Activated CD8-positive, alpha-beta memory T cell treated with anti-CD3 and anti-CD28 coated beads, Interleukin-2, amount 50 U/mL, for 48 hours (primary cell): ENCODE measurements at regions not wholly inside any gene's neighbourhood (a gene's known extent, or its start where the extent isn't known, plus 50 kb on each side); places are given as distances from the start of the nearest gene placed in this dataset.

Source experiments
- DNase-seq: peaks from one replicate; pipeline ENCODE4 v3.0.0-alpha.2; 2020

DNA sequence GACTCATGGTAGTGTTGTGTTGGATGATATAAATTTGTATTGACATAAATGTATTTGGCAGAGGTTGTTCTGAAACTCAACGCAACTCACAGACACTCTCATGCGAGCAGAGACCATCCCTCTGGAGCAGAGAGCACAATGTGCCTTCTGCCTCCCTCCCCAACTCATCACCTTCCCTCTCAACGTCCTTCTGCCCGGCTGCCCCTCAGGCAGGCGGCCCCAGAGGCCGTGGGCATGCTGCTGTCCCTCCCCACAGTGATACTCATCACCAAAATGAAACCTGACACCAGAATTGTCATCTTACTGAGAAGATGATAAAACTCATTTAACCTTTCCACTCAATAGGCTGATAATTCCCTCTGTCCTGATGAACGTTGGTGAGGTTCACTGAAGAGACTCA is 260.6 kb downstream of the ETS1 start:
- no peak for DNase-seq

DNA sequence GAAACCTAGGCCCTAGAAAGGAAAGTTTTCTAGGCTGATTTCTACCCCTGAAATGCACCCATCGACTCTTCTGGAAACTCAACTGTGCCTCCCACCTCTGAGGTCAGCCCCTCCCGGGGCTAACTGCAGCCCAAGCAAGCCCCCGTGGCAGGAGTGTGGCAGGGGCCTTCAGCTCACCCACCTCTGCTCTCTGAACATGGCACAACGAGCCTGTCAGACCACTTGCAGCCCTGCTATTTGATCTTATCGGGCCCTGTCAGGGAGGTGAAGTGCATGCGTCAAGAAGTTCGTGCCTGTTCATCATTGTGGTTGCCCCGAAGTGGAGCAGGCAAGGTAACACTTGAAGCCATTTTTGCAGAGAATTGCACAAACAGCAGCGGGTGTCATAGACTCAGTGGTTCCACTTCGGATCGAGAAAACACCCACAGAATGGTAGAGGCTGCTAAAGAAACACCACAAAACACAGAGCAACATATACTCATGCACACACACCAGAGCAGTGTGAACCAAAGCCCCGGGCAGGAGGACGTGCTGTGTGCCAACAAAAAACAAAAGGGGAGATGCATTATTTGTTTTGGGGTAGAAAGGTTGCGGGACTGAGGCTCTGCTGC is 262.7 kb downstream of the ETS1 start:
- peak; percentile 84 for DNase-seq

DNA sequence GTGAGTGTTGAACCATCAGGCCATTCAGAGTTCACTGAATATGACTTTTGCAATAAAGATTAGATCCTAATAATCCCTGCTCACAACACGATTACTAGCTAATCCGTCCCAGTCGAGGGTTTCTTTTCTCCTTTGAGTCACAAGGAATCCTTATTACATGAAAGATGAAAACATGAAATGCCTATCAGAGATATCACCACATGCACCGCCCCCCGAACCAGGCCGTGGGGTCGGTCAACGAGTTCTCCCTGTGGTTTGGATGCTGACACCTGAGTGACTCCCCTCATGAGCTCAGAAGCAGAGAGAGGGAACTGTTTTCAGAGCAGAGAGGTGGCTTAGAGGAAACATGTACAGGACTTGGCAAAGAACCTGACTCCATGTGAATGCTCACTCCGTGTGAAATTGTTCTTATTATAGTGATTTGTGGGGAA is 263.3 kb downstream of the ETS1 start:
- DNase-seq, result peak; percentile 84

DNA sequence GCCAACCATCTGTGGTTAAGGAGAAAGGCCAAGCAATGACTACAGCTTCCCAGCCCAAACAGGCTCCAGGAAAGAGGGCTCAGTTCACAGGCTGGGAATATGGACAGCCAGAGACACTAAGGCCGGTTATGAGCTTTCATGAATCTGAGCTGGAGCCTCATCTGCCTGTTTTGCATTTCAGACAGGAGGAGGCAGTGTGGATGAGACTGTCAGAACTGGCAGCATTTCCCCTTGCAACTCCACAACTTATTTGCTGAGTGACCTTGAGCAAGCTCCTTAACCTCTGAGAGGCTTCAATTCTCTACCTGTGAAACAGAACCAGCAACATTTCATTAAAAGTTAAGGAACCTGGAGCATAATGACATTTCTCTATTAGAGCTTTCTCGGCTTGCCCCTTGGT is 264.0 kb downstream of the ETS1 start:
- no peak for DNase-seq

DNA sequence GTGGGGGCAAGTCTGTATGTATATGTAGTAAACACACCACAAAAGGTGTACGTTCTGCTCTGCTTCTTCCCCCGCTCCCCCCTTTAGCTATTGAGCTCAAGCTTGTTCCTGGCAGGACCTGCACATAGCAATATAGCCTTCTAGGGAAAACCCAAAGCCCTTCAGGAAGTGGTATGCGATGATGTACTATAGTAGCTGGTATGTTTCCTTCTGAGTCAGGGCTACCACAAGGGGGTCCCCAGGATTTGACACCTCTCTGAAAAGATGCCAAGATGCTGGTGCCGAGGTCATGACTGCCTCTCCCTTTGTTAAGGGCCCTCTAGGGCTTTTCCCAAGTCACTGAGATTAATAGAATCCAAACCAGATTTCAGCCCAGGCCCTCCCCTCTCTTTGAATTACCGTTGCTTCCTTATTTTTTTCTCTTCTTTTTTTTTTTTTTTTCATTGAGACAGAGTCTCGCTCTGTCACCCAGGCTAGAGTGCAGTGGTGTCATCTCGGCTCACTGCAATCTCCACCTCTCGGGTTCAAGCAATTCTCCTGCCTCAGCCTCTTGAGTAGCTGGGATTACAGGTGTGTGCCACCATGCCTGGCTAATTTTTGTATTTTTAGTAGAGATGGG is 268.4 kb downstream of the ETS1 start:
- no peak for DNase-seq

DNA sequence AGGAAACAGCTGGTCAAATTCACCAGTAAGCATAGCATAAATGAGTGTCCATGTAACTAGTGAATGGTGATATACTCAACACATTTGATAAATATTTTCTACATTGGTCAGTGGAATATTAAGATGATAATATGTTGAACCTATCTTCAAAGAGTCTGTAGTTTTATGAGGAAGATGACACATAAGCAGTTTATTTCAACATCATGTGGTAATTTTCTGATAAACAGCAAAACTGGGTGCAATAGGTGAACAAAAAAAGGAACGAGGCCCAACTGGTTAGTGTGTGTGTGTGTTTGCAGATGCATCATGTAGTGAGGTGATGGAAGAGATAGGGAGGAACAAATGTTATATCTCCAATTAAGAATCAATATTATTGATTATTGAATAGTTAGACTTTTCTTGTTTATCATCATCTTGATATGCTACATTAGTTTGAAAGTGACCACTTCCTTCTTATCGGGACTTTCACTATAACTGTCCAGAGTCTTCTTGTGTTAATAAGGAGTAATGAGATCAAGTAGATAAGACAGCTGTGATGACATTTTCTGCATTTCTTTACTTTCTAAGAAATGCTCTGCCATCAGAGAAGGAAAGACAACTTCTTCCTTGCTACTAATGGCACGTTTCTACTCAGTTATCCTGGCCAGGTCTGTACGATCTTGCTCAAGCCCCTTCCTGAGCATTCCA is 270.7 kb downstream of the ETS1 start:
- DNase-seq, result no peak

DNA sequence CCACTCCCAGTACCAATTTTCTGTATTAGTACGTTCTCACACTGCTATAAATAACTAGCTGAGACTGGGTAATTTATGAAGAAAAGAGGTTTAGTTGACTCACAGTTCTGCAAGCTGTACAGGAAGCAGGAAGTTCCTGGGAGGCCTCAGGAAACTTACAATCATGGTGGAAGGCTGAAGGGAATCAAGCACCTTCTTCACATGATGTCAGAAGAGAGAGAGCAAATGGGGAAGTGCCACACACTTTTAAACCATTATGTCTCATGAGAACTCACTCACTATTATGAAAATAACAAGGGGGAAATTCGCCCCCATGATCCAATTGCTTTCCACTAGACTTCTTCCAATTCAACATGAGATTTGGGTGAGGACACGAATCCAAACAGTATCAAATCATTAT is 271.4 kb downstream of the ETS1 start:
- no peak for DNase-seq

DNA sequence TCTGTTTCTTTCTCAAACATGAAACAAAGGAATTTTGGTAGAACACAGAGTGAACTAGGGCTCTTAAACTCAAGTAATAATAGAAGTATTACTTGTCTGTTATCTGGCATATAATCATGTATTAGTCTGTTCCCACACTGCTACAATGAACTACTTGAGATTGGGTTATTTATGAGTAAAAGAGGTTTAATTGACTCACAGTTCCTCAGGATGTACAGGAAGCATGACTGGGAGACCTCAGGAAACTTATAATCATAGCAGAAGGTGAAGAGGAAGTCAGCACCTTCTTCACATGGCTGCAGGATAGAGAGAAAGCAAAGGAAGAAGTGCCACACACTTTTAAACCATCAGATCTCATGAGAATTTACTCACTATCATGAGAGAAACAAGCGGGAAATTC is 273.4 kb downstream of the ETS1 start:
- DNase-seq, result no peak

DNA sequence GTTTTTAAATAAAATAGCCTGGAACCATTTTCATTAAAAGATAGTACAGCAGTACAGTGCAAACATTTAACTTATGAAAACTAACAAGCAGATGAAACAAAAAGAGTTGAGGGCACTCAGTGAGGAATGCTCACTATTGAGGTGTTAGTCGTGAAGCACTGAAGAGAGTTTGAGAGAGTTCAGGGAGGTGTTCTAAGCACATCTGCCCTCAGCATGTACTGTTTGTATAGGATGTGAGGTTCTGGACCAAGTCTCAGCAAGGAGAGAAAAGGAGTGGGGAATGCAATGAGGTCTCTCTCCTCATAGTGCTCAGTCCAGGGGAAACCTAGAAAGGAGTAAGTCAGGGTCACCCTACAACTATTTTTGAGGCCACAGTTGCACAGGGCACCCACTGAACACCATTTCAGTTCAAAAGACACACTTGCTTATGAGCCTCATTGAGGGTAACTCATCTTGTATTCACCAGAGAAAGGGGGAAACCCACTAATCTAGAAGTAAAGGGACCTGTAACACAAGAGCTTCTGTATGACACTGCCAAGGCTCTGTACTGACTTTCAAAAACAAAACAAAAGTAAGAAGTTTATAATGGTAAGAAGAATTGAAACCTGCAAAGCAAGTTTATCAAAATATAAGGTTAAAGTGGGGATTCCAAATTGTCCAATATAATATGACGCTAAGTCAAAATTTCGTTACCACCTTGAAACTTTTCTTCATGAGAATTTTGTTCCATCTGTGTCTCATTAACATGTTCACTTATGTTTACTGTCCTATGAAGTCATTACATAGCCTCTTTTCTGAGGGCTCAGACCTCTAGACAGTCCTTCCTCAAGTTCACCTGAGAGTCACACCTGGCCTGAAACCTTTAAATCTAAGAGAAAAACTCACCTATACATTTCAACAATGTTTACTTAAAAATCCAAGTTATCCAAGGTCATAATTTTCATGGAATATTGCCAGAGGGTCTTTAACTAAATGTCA is 275.3 kb downstream of the ETS1 start:
- DNase-seq, result no peak

DNA sequence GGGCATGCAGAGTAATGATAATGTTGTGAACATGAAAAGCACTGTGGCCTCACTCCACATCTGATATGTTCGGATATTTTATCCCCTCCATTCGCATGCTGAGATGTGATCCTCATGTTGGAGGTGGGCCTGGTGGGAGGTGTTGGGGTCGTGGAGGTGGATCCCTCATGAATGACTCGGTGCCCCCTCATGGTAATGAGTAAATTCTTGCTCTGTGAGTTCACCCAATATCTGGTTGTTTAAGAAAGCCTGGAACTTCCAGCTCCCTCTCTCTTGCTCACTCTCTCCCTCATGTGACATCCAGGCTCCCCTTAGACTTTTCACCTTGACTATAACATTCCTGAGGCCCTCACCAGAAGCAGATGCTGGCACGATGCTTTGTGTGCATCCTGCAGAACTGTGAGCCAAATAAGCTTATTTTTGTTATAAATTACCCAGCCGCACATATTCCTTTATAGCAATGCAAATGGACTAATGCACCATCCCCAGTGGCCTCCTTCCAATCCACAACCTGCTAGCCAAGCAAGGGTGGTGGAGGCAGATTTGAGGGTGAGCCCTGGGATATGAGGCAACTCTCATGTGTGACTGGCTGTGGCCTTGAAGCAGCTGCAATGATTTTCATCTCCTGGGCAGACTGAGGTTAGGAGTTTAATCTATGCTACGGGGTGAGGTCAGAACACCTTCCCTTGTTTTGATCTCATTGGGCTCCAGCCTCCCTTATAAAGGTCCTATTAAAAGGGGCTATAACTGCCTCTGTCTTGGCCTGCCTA is 276.5 kb downstream of the ETS1 start:
- no peak for DNase-seq

DNA sequence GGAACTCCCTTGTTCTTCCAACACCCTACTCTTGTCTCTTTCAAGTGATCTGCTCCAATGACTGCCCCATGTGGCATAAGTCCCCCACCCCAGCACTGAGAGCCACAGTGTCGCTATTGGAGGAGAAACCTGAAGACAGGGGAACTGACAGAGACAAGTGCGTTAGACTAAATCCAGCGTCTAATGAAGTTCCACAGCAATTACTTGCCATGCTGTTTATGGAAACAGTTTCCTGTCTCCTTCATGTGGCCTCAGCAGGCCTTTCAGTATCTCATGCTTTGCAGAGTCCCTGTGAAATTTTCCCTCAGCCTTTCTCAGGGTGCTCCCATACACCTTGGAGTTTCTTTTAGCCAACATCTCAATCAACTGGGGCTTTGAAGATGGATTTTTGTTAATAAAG is 277.4 kb downstream of the ETS1 start:
- DNase-seq, result no peak

DNA sequence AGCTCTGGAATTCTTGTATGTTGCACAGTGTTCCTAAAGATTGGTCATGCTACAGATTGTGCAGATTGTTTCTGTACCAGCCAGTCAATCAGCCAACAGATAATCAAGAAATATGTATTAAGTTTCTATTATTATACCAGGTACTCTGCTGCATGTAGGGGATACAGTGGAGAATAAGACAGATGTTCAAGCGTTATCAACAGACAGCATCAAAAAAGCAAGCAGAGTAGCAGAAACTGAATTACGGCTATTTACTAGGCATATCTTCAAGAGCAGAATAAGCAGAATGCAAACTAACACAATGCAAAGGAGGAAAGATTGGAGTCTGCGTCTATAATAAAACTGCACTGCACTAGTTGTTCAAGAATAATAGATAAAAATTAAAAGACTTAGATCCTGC is 278.6 kb downstream of the ETS1 start:
- no peak for DNase-seq

DNA sequence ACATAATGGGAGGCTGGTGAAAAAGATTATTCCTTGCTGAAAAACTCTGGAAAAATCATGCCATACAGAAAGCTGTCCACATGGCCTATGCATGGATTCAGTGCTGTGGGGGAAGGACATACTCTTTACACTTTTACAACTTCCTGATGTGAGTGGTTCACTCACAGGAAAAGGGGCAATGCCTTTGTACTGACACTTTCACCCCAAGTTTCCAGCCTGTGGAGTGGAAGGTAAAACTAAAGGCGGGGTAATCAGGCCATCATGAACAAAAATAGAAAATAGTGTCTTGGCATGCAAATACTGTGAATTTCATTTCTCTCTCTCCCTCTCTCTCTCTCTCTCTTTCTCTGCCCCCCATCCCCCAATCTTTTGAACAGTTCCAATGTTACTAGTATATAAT is 281.8 kb downstream of the ETS1 start:
- DNase-seq, result no peak

DNA sequence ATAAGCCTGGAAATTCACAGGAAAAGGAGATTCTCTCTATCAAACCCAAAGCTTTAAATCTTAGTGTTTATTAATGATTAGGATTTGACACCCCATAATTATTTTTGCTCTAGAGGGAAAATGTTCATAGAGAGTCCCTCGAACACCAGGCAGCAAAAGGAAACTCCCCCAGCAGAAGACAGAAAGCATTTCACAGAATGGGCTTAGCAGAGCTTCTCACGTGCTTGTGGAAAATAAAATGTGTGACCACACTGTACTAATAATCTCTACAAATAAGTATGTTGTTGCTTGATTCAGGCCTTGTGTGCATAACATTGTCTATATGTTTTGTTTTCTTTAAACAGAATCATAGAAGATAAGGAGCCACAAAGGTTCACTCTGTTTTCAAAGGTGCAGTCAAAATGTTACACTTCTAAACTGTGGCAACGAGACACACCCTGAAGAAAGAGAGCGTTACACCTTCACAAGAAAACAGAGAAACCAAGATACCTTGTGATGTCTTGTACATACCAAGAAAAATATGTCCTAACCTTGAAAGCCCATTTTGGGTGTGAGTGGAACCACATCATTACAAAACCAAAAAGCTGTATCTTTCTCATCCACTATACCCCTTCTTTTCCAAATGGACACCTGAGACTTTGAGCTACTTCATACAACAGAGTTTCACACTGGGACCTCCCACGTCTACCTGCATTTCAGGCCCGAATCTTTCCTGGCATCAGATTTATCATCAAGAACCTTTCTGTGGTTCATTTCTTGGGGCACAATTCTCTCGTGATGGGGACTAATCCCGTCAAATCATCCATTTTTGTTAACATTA is 282.5 kb downstream of the ETS1 start:
- no peak for DNase-seq

DNA sequence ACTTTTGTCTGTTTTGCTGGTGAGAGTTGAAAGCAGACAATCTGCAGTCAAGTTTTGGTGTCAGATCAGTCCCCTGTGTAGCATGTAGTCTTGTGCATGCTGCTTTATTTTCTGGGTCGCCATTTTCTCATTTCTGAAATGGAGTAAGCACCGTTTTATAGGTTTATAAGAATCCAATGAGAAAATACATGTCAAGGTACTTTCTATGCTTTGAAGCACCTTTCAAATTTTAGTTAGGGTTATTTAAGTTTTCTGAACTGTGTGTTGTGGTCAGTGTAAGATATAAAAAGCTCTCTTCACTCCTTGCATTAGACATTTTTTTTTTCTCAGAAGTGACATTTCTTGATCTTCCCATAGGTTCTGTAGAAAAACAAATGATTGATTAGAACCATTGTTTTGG is 283.2 kb downstream of the ETS1 start:
- no peak for DNase-seq

DNA sequence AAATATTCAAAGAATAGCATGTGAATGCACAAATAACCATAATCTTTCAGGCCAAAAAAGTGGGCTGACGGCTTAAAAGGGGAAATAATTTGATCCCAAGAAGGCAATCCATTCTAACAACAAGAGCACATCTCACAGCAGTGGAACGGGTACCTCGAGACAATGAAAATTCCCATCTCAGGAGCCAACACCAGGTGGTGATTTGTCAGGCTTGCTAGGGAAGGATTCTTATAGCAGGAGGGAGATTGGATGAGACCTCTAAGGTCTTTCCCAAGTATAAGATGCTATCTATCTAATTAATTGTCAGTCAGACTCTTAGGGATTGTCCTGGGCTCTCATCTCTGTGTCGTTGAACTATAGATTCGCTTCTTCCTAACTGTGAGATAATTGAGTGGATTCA is 284.0 kb downstream of the ETS1 start:
- DNase-seq, result no peak

DNA sequence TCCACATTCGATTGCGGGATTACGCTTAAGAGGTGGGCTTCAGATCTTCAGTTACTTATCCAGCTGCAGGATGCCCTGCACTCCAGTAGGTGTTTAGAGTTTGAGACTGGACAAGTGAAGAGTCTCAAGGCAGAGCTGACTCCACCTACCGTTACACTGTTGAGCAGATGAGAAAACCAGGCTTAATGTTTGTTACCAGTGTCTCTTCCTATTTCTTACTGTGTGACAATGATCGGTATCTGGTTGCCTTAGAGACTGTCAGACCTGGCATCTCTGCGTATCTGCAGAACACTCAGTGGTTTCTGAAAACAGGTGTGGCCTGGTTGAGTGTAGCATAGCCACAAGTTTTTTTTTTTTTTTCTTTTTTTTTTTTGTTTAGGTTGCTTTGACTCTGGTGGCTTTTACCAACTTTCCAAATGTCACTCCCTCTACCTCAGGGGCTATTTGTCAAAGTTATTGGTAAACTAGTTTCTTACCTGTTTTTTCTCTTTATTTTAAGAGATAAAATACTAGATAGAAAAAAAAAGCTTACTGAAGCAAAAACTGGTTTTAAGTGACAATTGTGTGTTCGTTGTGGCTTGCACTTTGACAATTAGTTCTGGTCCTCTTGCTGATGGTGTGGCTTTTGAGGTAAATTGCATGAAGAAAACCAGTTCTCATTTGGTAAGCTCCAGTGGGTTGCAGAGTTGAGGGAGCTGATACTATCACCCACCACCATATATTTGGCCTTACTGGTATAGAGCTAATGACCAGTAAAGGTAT is 284.8 kb downstream of the ETS1 start:
- no peak for DNase-seq

DNA sequence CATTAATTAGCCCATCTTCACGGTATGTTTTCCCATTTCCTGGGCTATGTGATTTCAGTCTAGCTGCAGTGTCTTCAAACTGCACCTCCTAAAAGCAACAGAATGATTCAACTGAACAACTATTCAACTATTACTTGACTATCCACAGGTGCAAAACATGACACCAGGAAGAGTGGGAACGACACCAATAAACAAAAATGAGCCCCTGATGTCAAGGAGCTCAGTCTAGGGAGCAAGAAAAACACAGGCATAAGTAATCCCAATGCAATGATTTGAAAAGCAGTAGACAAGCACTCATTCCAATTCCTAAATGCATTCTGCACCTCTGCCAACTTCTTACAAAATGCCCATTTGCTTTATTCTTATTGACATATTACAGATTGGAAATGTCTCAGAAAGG is 285.6 kb downstream of the ETS1 start:
- DNase-seq, result no peak

DNA sequence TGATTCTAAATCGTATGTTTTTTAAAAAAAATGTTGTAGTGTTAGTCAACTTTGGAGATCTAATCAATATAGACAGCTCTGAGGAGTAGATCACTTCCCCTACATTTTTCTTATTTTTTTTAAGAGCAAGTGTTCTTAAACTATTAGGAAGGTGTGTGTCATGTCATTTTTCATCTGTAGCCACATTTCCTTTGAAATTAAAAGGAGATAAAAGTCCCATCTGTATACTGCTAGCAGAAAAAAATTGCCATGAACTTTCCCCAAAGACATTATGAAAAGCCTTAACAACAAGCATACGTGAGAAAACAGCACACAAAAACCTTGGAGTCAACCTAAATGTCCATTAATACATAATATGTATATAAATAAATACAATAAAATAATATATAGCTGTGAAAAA is 286.6 kb downstream of the ETS1 start:
- no peak for DNase-seq

DNA sequence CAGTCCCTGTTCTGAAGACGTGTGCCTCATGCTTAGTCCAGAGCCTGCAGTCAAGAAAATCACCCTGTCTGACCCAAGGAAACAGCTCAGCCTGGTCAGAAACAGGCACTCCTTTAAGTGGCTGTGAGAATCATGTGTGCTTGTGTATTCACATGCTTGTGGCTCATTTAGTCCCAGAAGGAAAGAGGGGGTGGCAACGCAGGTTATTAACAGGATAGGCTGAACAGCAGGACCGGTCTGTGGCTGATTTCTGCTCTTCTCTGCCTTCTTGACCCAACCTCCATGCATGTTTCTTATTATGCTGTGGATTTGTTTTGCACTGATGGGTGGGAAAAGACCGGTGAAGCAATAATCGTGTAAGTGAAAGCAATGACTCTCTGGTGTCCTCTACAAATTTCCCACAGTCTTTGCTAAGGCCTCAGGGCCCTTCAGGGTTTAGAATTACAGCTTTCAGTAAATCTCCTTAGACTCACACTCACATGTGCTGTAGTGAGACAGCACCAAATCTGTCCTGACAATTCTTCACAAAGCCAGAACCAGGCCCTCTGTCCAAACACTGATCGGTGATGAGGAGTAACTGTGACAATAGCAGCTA is 288.1 kb downstream of the ETS1 start:
- DNase-seq, result no peak

DNA sequence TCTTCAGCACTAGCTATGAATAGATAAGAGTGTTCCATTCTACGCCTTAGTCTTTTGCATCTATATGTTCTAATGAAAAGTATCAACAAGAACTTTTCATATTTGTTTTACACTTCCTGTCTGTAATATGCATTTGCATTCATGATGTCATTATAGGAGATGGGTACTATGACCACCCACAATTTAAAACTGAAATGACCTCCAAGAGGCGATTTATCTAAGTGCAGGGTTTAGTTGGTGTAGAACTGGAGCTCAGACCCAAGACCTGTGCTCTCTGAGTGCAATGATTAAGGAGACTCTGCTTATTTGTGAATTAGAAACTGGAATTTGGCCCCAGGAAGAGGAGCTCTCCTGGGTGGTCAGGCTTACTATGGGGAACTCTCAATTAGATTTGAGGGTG is 289.1 kb downstream of the ETS1 start:
- DNase-seq, result no peak
